Progenitor cell of endocrine pancreas (in vitro differentiated cells): ENCODE measurements at regions not wholly inside any gene's neighbourhood (a gene's known extent, or its start where the extent isn't known, plus 50 kb on each side); places are given as distances from the start of the nearest gene placed in this dataset.

Experiments
- DNase-seq: peaks from one replicate; pipeline ENCODE4 v3.0.0; 2021; ENCODE audit warnings: low spot score; ENCODE audit not compliant: unreplicated experiment
- H3K27ac Mint-ChIP-seq: 2 replicates; pipeline ENCODE4 v1.8.0; 2021; ENCODE audit warnings: mild to moderate bottlenecking, moderate library complexity, mixed read lengths
- H3K27me3 Mint-ChIP-seq: 2 replicates; pipeline ENCODE4 v1.8.0; 2021; ENCODE audit warnings: mixed read lengths
- H3K36me3 Mint-ChIP-seq: 2 replicates; pipeline ENCODE4 v1.8.0; 2022; ENCODE audit warnings: mixed read lengths; ENCODE audit not compliant: insufficient read depth
- H3K4me1 Mint-ChIP-seq: 2 replicates; pipeline ENCODE4 v1.8.0; 2021; ENCODE audit warnings: low read depth, mixed read lengths
- H3K4me3 Mint-ChIP-seq: 2 replicates; pipeline ENCODE4 v1.8.0; 2021; ENCODE audit warnings: low read depth, mild to moderate bottlenecking, moderate library complexity, mixed read lengths
- H3K9me3 Mint-ChIP-seq: 2 replicates; pipeline ENCODE4 v1.8.0; 2021; ENCODE audit warnings: low read depth, mixed read lengths
- CTCF ChIP-seq: fragments of 200-600 bp; sonication (generic); IDR thresholded peaks from one replicate; pipeline ENCODE4 v1.5.0; 2021; ENCODE audit warnings: antibody characterized with exemption, mild to moderate bottlenecking; ENCODE audit not compliant: unreplicated experiment

GRCh38 chr7:156162451-156162850, 350.2 kb upstream of the SHH start:
- Mint-ChIP-seq H3K36me3 (no peaks in the 10 kb centered on the region), H3K9me3 (peaks cover 10% of the 10 kb centered on the region), H3K27me3 (peaks cover 36% of the 10 kb centered on the region), H3K4me1 (no peaks in the 10 kb centered on the region), H3K27ac (no peak overlapping the region), H3K4me3 (no peak overlapping the region)
- no peak for TF ChIP-seq CTCF
- DNase-seq = no peak

DNA sequence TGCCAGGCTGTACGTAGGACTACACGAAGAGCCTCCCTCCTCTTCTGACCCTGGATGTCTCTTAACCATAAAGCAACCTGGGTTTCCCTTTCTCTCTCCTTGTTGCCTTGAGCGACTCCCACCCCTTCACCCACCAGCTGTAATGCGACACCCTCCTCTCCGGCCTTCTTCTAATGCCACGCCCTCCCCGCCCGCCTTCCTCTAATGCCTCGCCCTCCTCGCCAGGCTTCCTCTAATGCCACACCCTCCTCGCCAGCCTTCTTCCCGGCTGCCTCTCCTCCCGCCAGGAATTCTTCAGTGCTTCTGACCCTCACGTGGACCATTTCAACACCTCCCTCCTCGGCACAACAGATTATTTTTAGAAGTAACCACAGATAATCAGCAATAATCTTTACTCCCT, 348.5 kb upstream of the SHH start:
- no peak overlapping the region for H3K27ac Mint-ChIP-seq
- peaks cover 2% of the 10 kb centered on the region for H3K4me1 Mint-ChIP-seq
- no peak for TF ChIP-seq CTCF
- H3K27me3 Mint-ChIP-seq = peaks cover 33% of the 10 kb centered on the region
- no peak for DNase-seq
- no peaks in the 10 kb centered on the region for H3K36me3 Mint-ChIP-seq
- peaks cover 10% of the 10 kb centered on the region for H3K9me3 Mint-ChIP-seq
- H3K4me3 Mint-ChIP-seq = no peak overlapping the region

DNA sequence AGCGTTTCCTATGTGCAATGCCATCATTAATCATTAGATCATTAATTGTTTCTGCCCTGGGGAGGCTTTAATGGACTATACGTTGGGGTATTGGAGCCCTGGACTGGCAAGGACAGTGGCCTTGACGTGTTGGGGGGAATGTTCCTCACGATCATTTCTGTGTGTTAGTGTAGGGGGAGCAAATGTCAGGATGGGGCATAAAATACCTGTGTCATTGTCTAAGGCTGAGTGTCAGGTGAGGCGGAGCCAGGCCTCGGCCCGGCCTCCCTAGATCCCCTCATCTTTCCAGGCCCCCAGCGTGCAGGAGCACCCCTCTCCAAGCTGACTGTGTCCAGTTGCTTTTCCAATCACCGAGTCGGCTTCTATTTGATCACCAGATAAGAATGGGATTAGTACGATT, 346.4 kb upstream of the SHH start:
- no peak overlapping the region for H3K4me3 Mint-ChIP-seq
- no peak for DNase-seq
- H3K9me3 Mint-ChIP-seq = peaks cover 4% of the 10 kb centered on the region

DNA sequence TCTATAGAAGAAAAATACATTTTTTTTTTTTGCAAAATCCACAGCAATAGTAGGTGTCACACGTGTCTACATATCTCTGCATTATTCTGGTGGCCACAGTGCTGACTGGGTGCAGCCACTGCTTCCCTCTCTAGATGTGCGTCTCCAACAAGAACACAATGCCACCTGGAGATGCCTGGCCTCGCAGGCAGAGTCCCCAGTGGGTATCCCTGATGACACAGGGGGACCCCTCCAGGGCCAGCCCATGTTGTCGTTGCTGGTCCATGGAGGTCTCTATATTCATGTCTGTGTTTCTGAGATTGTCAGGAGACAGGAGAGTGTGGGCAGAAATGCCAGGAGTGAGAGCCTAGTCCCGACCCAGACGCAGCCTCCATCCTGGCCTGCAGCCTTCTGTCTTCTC, 345.9 kb upstream of the SHH start:
- peaks cover 2% of the 10 kb centered on the region for H3K4me1 Mint-ChIP-seq
- DNase-seq = no peak
- H3K36me3 Mint-ChIP-seq = no peaks in the 10 kb centered on the region
- H3K27ac Mint-ChIP-seq = no peak overlapping the region
- TF ChIP-seq CTCF = no peak
- peaks cover 4% of the 10 kb centered on the region for H3K9me3 Mint-ChIP-seq
- H3K27me3 Mint-ChIP-seq = peaks cover 24% of the 10 kb centered on the region
- no peak overlapping the region for H3K4me3 Mint-ChIP-seq

More for the DNA sequence above, 346.4 kb upstream of the SHH start:
- Mint-ChIP-seq H3K36me3 (no peaks in the 10 kb centered on the region), H3K4me1 (peaks cover 2% of the 10 kb centered on the region), H3K27ac (no peak overlapping the region), H3K27me3 (peaks cover 28% of the 10 kb centered on the region)
- no peak for TF ChIP-seq CTCF

GRCh38 chr7:156157409-156158012, 345.2 kb upstream of the SHH start:
- no peak for DNase-seq
- Mint-ChIP-seq H3K27ac (no peak overlapping the region), H3K4me1 (peaks cover 2% of the 10 kb centered on the region), H3K27me3 (peaks cover 19% of the 10 kb centered on the region), H3K4me3 (no peak overlapping the region), H3K9me3 (peaks cover 4% of the 10 kb centered on the region), H3K36me3 (no peaks in the 10 kb centered on the region)
- no peak for TF ChIP-seq CTCF
